Kidney epithelial cell (primary cell): ENCODE measurements at regions not wholly inside any gene's neighbourhood (a gene's known extent, or its start where the extent isn't known, plus 50 kb on each side); places are given as distances from the start of the nearest gene placed in this dataset.

ENCODE experiments used
- DNase-seq: peaks from one replicate; pipeline ENCODE4 v3.0.0-alpha.2; 2010; ENCODE audit warnings: low read depth
- H3K27me3 ChIP-seq: 2 replicates; pipeline ENCODE4 v1.6.0; 2011; ENCODE audit warnings: low read length; ENCODE audit not compliant: control insufficient read depth, insufficient read depth
- H3K36me3 ChIP-seq: 2 replicates; pipeline ENCODE4 v1.5.1; 2011; ENCODE audit warnings: low read length; ENCODE audit not compliant: control insufficient read depth, insufficient read depth
- H3K4me3 ChIP-seq: 2 replicates; pipeline ENCODE4 v1.5.1; 2011; ENCODE audit warnings: low read depth, mild to moderate bottlenecking, control low read depth, low read length
- CTCF ChIP-seq: IDR thresholded peaks from 2 replicates; pipeline ENCODE4 v1.5.1; 2011; ENCODE audit warnings: mild to moderate bottlenecking, moderate library complexity, low read length, control low read depth, inconsistent platforms; ENCODE audit not compliant: insufficient read depth, poor library complexity, severe bottlenecking

GRCh38 chr13:65532231-65532630 is 1697.9 kb downstream of the PCDH9 start:
- H3K27me3 ChIP-seq: no peaks in the 10 kb centered on the region
- H3K36me3 ChIP-seq: no peaks in the 10 kb centered on the region
- no peak for DNase-seq
- no peak overlapping the region for H3K4me3 ChIP-seq
- TF ChIP-seq CTCF: no peak

GRCh38 chr13:65530688-65531087 is 1699.4 kb downstream of the PCDH9 start:
- Histone ChIP-seq H3K4me3 (no peak overlapping the region), H3K27me3 (no peaks in the 10 kb centered on the region), H3K36me3 (no peaks in the 10 kb centered on the region)
- DNase-seq: no peak
- no peak for TF ChIP-seq CTCF

- no peak for DNase-seq
- no peaks in the 10 kb centered on the region for H3K36me3 ChIP-seq
- H3K27me3 ChIP-seq: no peaks in the 10 kb centered on the region
- no peak overlapping the region for H3K4me3 ChIP-seq
- TF ChIP-seq CTCF: no peak
These were observed 1700.6 kb downstream of the PCDH9 start for GRCh38 chr13:65529541-65529940.

GRCh38 chr13:65508745-65509144 is 1721.4 kb downstream of the PCDH9 start:
- no peak for DNase-seq
- Histone ChIP-seq H3K36me3 (no peaks in the 10 kb centered on the region), H3K27me3 (no peaks in the 10 kb centered on the region), H3K4me3 (no peak overlapping the region)
- no peak for TF ChIP-seq CTCF

- TF ChIP-seq CTCF: no peak
- DNase-seq: no peak
- no peak overlapping the region for H3K4me3 ChIP-seq
- no peaks in the 10 kb centered on the region for H3K27me3 ChIP-seq
- H3K36me3 ChIP-seq: no peaks in the 10 kb centered on the region
These were observed 1721.8 kb downstream of the PCDH9 start for GRCh38 chr13:65508338-65508737.

- H3K4me3 ChIP-seq: no peak overlapping the region
- H3K27me3 ChIP-seq: no peaks in the 10 kb centered on the region
- DNase-seq: no peak
- no peak for TF ChIP-seq CTCF
- H3K36me3 ChIP-seq: no peaks in the 10 kb centered on the region
These were observed 1724.2 kb downstream of the PCDH9 start for GRCh38 chr13:65505941-65506340.
